ENCODE measurements at regions not wholly inside any gene's neighbourhood (a gene's known extent, or its start where the extent isn't known, plus 50 kb on each side); places are given as distances from the start of the nearest gene placed in this dataset.

GRCh38 chr11:28759311-28759710 lies 651.1 kb downstream of the METTL15 start:
- TF ChIP-seq GLIS2 (tag by site-specific recombination; IDR thresholded peaks at IDR 0.05) (no peak), SETDB1 (IDR thresholded peaks at IDR 0.05; ENCODE audit: insufficient read length, low read length) (no peak), ZNF76 (tag by site-specific recombination; IDR thresholded peaks at IDR 0.05; ENCODE audit: borderline replicate concordance, low read depth) (no peak), KLF8 (tag by site-specific recombination; IDR thresholded peaks at IDR 0.05) (no peak), ZNF175 (tag by site-specific recombination; IDR thresholded peaks at IDR 0.05) (no peak), CTCF (tag by site-specific recombination; IDR thresholded peaks at IDR 0.05) (no peak), ZNF292 (tag by site-specific recombination; IDR thresholded peaks at IDR 0.05; ENCODE audit: borderline replicate concordance, low read depth) (no peak), REPIN1 (tag by site-specific recombination; IDR thresholded peaks at IDR 0.05; ENCODE audit: low read depth) (no peak), ZNF707 (tag by site-specific recombination; IDR thresholded peaks at IDR 0.05) (no peak), ZNF211 (tag by site-specific recombination; IDR thresholded peaks at IDR 0.05; ENCODE audit: low read depth) (no peak), ZNF692 (tag by site-specific recombination; IDR thresholded peaks at IDR 0.05) (no peak), ZNF274 (IDR thresholded peaks at IDR 0.05; ENCODE audit: low read length) (no peak), ZNF274 (tag by site-specific recombination; IDR thresholded peaks at IDR 0.05; ENCODE audit: borderline replicate concordance) (no peak)
